ENCODE measurements at regions not wholly inside any gene's neighbourhood (a gene's known extent, or its start where the extent isn't known, plus 50 kb on each side); places are given as distances from the start of the nearest gene placed in this dataset.

DNA sequence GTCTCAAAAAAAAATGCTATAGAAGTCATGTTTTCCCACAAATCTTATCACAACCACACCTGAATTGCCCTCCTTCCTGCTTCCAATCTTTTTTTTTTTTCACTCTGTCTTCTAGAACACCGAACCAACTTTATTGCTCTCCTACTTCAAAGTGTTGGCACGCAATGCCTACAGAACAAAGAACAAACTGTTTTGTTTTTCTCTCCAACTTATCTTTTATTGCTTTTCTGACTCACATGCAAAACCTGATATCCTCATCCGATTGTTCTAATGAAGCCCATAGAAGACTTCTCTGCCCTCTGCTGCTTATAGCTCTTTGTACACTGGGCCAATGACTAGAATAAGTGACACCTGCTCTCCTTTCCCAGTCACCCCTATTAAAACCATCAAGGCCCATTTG lies 602.8 kb downstream of the EPHA4 start:
- TF ChIP-seq, protein P1, sequence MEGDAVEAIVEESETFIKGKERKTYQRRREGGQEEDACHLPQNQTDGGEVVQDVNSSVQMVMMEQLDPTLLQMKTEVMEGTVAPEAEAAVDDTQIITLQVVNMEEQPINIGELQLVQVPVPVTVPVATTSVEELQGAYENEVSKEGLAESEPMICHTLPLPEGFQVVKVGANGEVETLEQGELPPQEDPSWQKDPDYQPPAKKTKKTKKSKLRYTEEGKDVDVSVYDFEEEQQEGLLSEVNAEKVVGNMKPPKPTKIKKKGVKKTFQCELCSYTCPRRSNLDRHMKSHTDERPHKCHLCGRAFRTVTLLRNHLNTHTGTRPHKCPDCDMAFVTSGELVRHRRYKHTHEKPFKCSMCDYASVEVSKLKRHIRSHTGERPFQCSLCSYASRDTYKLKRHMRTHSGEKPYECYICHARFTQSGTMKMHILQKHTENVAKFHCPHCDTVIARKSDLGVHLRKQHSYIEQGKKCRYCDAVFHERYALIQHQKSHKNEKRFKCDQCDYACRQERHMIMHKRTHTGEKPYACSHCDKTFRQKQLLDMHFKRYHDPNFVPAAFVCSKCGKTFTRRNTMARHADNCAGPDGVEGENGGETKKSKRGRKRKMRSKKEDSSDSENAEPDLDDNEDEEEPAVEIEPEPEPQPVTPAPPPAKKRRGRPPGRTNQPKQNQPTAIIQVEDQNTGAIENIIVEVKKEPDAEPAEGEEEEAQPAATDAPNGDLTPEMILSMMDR (IDR thresholded peaks at IDR 0.05): no peak
- TF ChIP-seq EP300 (IDR thresholded peaks at IDR 0.05) (no peak), POLR2A (IDR thresholded peaks at IDR 0.05) (no peak)
